H9 (cell line): ENCODE measurements at regions not wholly inside any gene's neighbourhood (a gene's known extent, or its start where the extent isn't known, plus 50 kb on each side); places are given as distances from the start of the nearest gene placed in this dataset.

Experiments
- DNase-seq: peaks from one replicate; pipeline ENCODE4 v3.0.0-alpha.2; 2017
- H2AFZ ChIP-seq: one replicate; pipeline ENCODE4 v1.6.1; 2013; ENCODE audit warnings: mild to moderate bottlenecking, low read length, control low read depth, moderate library complexity
- H2AK5ac ChIP-seq: 2 replicates; pipeline ENCODE4 v1.6.1; 2013; ENCODE audit warnings: low read length, control low read depth, mixed read lengths; ENCODE audit not compliant: insufficient read length
- H2BK120ac ChIP-seq: one replicate; pipeline ENCODE4 v1.6.1; 2013; ENCODE audit warnings: low read depth, mild to moderate bottlenecking, low read length, control low read depth, inconsistent platforms; ENCODE audit not compliant: poor library complexity, severe bottlenecking
- H2BK12ac ChIP-seq: 2 replicates; pipeline ENCODE4 v1.6.1; 2013; ENCODE audit warnings: low read length, control low read depth, mixed read lengths, low read depth; ENCODE audit not compliant: insufficient read length
- H2BK15ac ChIP-seq: 2 replicates; pipeline ENCODE4 v1.6.1; 2013; ENCODE audit warnings: low read depth, low read length, control low read depth
- H2BK20ac ChIP-seq: one replicate; pipeline ENCODE4 v1.6.1; 2013; ENCODE audit warnings: low read depth, mild to moderate bottlenecking, low read length, control low read depth, inconsistent platforms; ENCODE audit not compliant: poor library complexity, severe bottlenecking
- H2BK5ac ChIP-seq: 2 replicates; pipeline ENCODE4 v1.6.1; 2013; ENCODE audit warnings: low read length, control low read depth, mixed read lengths; ENCODE audit not compliant: insufficient read length
- H3K14ac ChIP-seq: 2 replicates; pipeline ENCODE4 v1.6.1; 2013; ENCODE audit warnings: low read length, control low read depth; ENCODE audit not compliant: insufficient read depth
- H3K18ac ChIP-seq: 2 replicates; pipeline ENCODE4 v1.6.1; 2013; ENCODE audit warnings: low read depth, mild to moderate bottlenecking, mixed read lengths, low read length, control low read depth; ENCODE audit not compliant: insufficient read length
- H3K23ac ChIP-seq: 2 replicates; pipeline ENCODE4 v1.6.1; 2013; ENCODE audit warnings: low read length, control low read depth, mixed read lengths, low read depth; ENCODE audit not compliant: insufficient read length
- H3K23me2 ChIP-seq: 2 replicates; pipeline ENCODE4 v1.6.1; 2013; ENCODE audit warnings: low read depth, mild to moderate bottlenecking, mixed read lengths, low read length, control low read depth; ENCODE audit not compliant: insufficient read length, poor library complexity, severe bottlenecking
- H3K27ac ChIP-seq: 2 replicates; pipeline ENCODE4 v1.5.1; 2013; ENCODE audit warnings: low read length, control low read depth, mixed read lengths, low read depth; ENCODE audit not compliant: insufficient read length
- H3K27me3 ChIP-seq: 2 replicates; pipeline ENCODE4 v1.6.1; 2013; ENCODE audit warnings: low read length, control low read depth, inconsistent platforms; ENCODE audit not compliant: insufficient read depth
- H3K4ac ChIP-seq: 2 replicates; pipeline ENCODE4 v1.6.1; 2013; ENCODE audit warnings: low read depth, mild to moderate bottlenecking, control low read depth, inconsistent platforms, low read length, moderate library complexity
- H3K4me1 ChIP-seq: 2 replicates; pipeline ENCODE4 v1.6.1; 2013; ENCODE audit warnings: low read length, control low read depth, inconsistent platforms; ENCODE audit not compliant: insufficient read depth
- H3K4me2 ChIP-seq: 2 replicates; pipeline ENCODE4 v1.6.1; 2013; ENCODE audit warnings: low read length, control low read depth, mixed read lengths; ENCODE audit not compliant: insufficient read length, insufficient read depth
- H3K56ac ChIP-seq: 2 replicates; pipeline ENCODE4 v1.6.1; 2013; ENCODE audit warnings: low read depth, mild to moderate bottlenecking, mixed read lengths, low read length, control low read depth; ENCODE audit not compliant: insufficient read length
- H3K79me1 ChIP-seq: 2 replicates; pipeline ENCODE4 v1.6.1; 2013; ENCODE audit warnings: low read depth, mild to moderate bottlenecking, moderate library complexity, low read length, control low read depth, inconsistent platforms; ENCODE audit not compliant: insufficient read depth, poor library complexity, severe bottlenecking
- H3K79me2 ChIP-seq: 2 replicates; pipeline ENCODE4 v1.6.1; 2013; ENCODE audit warnings: low read length, control low read depth, inconsistent platforms; ENCODE audit not compliant: insufficient read depth
- H3K9ac ChIP-seq: 2 replicates; pipeline ENCODE4 v1.6.1; 2013; ENCODE audit warnings: low read length, control low read depth, mixed read lengths; ENCODE audit not compliant: insufficient read length; ENCODE audit errors: extremely low read depth
- H3K9me3 ChIP-seq: one replicate; pipeline ENCODE4 v1.6.1; 2013; ENCODE audit warnings: low read depth, low read length, inconsistent platforms; ENCODE audit not compliant: control insufficient read depth
- H3T11ph ChIP-seq: one replicate; pipeline ENCODE4 v1.6.1; 2013; ENCODE audit warnings: mild to moderate bottlenecking, low read length, control low read depth, inconsistent platforms
- H4K20me1 ChIP-seq: one replicate; pipeline ENCODE4 v1.6.1; 2013; ENCODE audit not compliant: control insufficient read depth, insufficient read length, insufficient read depth
- H4K5ac ChIP-seq: 2 replicates; pipeline ENCODE4 v1.6.1; 2013; ENCODE audit warnings: low read depth, mild to moderate bottlenecking, mixed read lengths, low read length, control low read depth; ENCODE audit not compliant: insufficient read length
- H4K8ac ChIP-seq: replicated peaks from 2 replicates; pipeline ENCODE4 v1.6.1; 2013; ENCODE audit warnings: low read length, control low read depth, mixed read lengths, low read depth; ENCODE audit not compliant: insufficient read length
- H4K91ac ChIP-seq: 2 replicates; pipeline ENCODE4 v1.6.1; 2013; ENCODE audit warnings: low read depth, mild to moderate bottlenecking, moderate library complexity, mixed read lengths, low read length, control low read depth; ENCODE audit not compliant: insufficient read length
- H3K27ac Mint-ChIP-seq, 3 experiments: 2 replicates in 2 of 3; 3 replicates in 1 of 3; pipeline ENCODE4 v1.8.0; 2020 to 2021; ENCODE audit warnings: mixed read lengths in 3 of 3, mild to moderate bottlenecking in 1 of 3, moderate library complexity in 1 of 3
- H3K27me3 Mint-ChIP-seq: 2 replicates; pipeline ENCODE4 v1.8.0; 2021; ENCODE audit warnings: low read depth, mild to moderate bottlenecking, moderate library complexity, mixed read lengths
- H3K36me3 Mint-ChIP-seq, 3 experiments: 2 replicates in 2 of 3; 3 replicates in 1 of 3; pipeline ENCODE4 v1.8.0; 2020 to 2021; ENCODE audit warnings: low read depth in 3 of 3, mixed read lengths in 3 of 3; ENCODE audit not compliant: insufficient read depth in 1 of 3
- H3K4me1 Mint-ChIP-seq, 2 experiments: 2 replicates each; pipeline ENCODE4 v1.8.0; 2020; ENCODE audit warnings: mixed read lengths in 2 of 2
- H3K4me3 Mint-ChIP-seq, 2 experiments: 2 replicates in 1 of 2; 3 replicates in 1 of 2; pipeline ENCODE4 v1.8.0; 2020 to 2021; ENCODE audit warnings: mild to moderate bottlenecking in 2 of 2, mixed read lengths in 2 of 2, moderate library complexity in 1 of 2
- H3K9me3 Mint-ChIP-seq, 2 experiments: 2 replicates in 1 of 2; 3 replicates in 1 of 2; pipeline ENCODE4 v1.8.0; 2020; ENCODE audit warnings: mild to moderate bottlenecking in 2 of 2, mixed read lengths in 2 of 2, moderate library complexity in 1 of 2
- WGBS: extraction: QIAGEN DNeasy Blood & Tissue Kit; methylation state at CpG from one replicate; pipeline ENCODE4 v1.1.7; 2013; ENCODE audit warnings: missing lambda C conversion rate, low lambda C conversion rate, mixed read lengths; ENCODE audit not compliant: insufficient read length; ENCODE audit errors: extremely low coverage; 5-methylcytosine and 5-hydroxymethylcytosine counted together
- TF ChIP-seq, protein P1 (sequence below): fragments of 200-600 bp; sonication (generic); conservative IDR thresholded peaks from 3 replicates; pipeline ENCODE4 v1.8.0; 2021; ENCODE audit warnings: antibody characterized with exemption, mild to moderate bottlenecking

DNA sequence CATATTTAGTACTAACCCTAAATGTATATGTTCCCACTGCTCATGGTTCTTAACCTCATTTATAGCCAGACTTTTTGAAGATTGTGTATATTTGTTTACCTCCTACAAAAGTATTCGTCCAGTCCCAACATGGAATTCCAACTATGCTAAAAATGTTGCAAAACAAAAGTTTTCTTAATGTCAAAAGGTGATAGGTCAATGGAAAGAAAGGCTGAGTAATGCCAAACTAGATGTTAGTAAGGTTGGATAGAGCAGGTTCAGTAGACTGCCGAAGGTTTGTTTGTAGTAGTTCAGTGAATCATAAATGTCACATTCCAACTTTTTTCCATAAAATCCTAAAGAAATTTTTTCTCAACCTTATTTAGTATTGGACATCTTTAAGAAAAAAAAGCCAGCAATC is 874.5 kb downstream of the FLRT2 start:
- Histone ChIP-seq H2BK15ac (no peak overlapping the region), H3K4me1 (no peaks in the 10 kb centered on the region), H2AFZ (no peak overlapping the region), H3K27me3 (no peaks in the 10 kb centered on the region), H4K5ac (no peak overlapping the region), H3K9me3 (no peaks in the 10 kb centered on the region), H3K56ac (no peak overlapping the region), H3K4me2 (no peak overlapping the region), H3K23ac (no peak overlapping the region), H3T11ph (no peak overlapping the region), H3K23me2 (no peaks in the 10 kb centered on the region), H2BK12ac (no peak overlapping the region), H4K91ac (no peak overlapping the region), H3K18ac (no peak overlapping the region), H3K4ac (no peak overlapping the region), H4K20me1 (no peaks in the 10 kb centered on the region), H3K14ac (no peak overlapping the region), H3K27ac (no peak overlapping the region), H2BK5ac (no peak overlapping the region), H3K79me1 (no peaks in the 10 kb centered on the region), H3K9ac (no peak overlapping the region), H2AK5ac (no peak overlapping the region), H2BK120ac (no peak overlapping the region), H4K8ac (no peak overlapping the region), H2BK20ac (no peak overlapping the region), H3K79me2 (no peaks in the 10 kb centered on the region)
- peaks cover 2 to 8% of the 10 kb centered on the region in 2 experiments; a peak in 2 of 4 replicates for H3K4me1 Mint-ChIP-seq
- no peaks in the 10 kb centered on the region for H3K36me3 Mint-ChIP-seq
- H3K27ac Mint-ChIP-seq: no peak overlapping the region
- TF ChIP-seq, protein P1, sequence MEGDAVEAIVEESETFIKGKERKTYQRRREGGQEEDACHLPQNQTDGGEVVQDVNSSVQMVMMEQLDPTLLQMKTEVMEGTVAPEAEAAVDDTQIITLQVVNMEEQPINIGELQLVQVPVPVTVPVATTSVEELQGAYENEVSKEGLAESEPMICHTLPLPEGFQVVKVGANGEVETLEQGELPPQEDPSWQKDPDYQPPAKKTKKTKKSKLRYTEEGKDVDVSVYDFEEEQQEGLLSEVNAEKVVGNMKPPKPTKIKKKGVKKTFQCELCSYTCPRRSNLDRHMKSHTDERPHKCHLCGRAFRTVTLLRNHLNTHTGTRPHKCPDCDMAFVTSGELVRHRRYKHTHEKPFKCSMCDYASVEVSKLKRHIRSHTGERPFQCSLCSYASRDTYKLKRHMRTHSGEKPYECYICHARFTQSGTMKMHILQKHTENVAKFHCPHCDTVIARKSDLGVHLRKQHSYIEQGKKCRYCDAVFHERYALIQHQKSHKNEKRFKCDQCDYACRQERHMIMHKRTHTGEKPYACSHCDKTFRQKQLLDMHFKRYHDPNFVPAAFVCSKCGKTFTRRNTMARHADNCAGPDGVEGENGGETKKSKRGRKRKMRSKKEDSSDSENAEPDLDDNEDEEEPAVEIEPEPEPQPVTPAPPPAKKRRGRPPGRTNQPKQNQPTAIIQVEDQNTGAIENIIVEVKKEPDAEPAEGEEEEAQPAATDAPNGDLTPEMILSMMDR: no peak
- H3K27me3 Mint-ChIP-seq: no peaks in the 10 kb centered on the region
- peaks cover 0 to 5% of the 10 kb centered on the region in 2 experiments; a peak in 3 of 5 replicates for H3K9me3 Mint-ChIP-seq
- no peak for DNase-seq
- H3K4me3 Mint-ChIP-seq: no peak overlapping the region
- WGBS: no CpG with 5 or more reads among the region's 2 CpGs
